CD4-positive, CD25-positive, alpha-beta regulatory T cell (primary cell): ENCODE measurements at regions not wholly inside any gene's neighbourhood (a gene's known extent, or its start where the extent isn't known, plus 50 kb on each side); places are given as distances from the start of the nearest gene placed in this dataset.

Source experiments
- ATAC-seq, 2 donors: fragments of 150-1000 bp; cut with Tn5 transposase; one replicate each; pipeline ENCODE4 v1.10.0; 2021; ENCODE audit warnings: low read depth in 2 of 2, moderate number of reproducible peaks in 2 of 2, moderate library complexity in 1 of 2
- DNase-seq, 3 donors: peaks; one replicate each; pipeline versions ENCODE4 v3.0.0 to v3.0.0-alpha.2; 2012 to 2022; ENCODE audit warnings: mixed read lengths in 1 of 3
- H3K27ac ChIP-seq: one replicate; pipeline ENCODE4 v1.7.0; 2013; ENCODE audit warnings: mild to moderate bottlenecking, low read length; ENCODE audit not compliant: insufficient read depth, poor library complexity, severe bottlenecking
- H3K27me3 ChIP-seq: one replicate; pipeline ENCODE4 v1.7.0; 2013; ENCODE audit warnings: low read length; ENCODE audit not compliant: control insufficient read depth, insufficient read depth
- H3K36me3 ChIP-seq: one replicate; pipeline ENCODE4 v1.7.0; 2013; ENCODE audit warnings: mild to moderate bottlenecking, low read length, moderate library complexity; ENCODE audit not compliant: control insufficient read depth, insufficient read depth
- H3K4me1 ChIP-seq: 2 replicates; pipeline ENCODE4 v1.7.0; 2013; ENCODE audit warnings: mild to moderate bottlenecking, low read length; ENCODE audit not compliant: insufficient read depth, control insufficient read depth, poor library complexity, severe bottlenecking
- H3K4me3 ChIP-seq: one replicate; pipeline ENCODE4 v1.7.0; 2013; ENCODE audit warnings: low read depth, mild to moderate bottlenecking, low read length, moderate library complexity
- H3K9me3 ChIP-seq, 2 experiments: 1 replicate in 1 of 2; 2 replicates in 1 of 2; pipeline ENCODE4 v1.7.0; 2013; ENCODE audit warnings: low read length in 2 of 2, mild to moderate bottlenecking in 1 of 2, moderate library complexity in 1 of 2; ENCODE audit not compliant: control insufficient read depth in 2 of 2
- H3K27ac Mint-ChIP-seq, 3 donors: one replicate each; pipeline ENCODE4 v1.8.0; 2020 to 2022; ENCODE audit warnings: mild to moderate bottlenecking in 3 of 3, mixed read lengths in 3 of 3, moderate library complexity in 2 of 3
- H3K27me3 Mint-ChIP-seq: one replicate; pipeline ENCODE4 v1.8.0; 2022; ENCODE audit warnings: mild to moderate bottlenecking, mixed read lengths
- H3K36me3 Mint-ChIP-seq: one replicate; pipeline ENCODE4 v1.8.0; 2020; ENCODE audit warnings: mixed read lengths
- H3K4me1 Mint-ChIP-seq, 4 donors: one replicate each; pipeline ENCODE4 v1.8.0; 2020 to 2022; ENCODE audit warnings: mixed read lengths in 4 of 4, mild to moderate bottlenecking in 1 of 4
- H3K4me3 Mint-ChIP-seq, 4 donors: one replicate each; pipeline ENCODE4 v1.8.0; 2020 to 2022; ENCODE audit warnings: mild to moderate bottlenecking in 4 of 4, mixed read lengths in 4 of 4, moderate library complexity in 3 of 4
- H3K9me3 Mint-ChIP-seq, 7 donors: one replicate each; pipeline ENCODE4 v1.8.0; 2020 to 2022; ENCODE audit warnings: mixed read lengths in 7 of 7, mild to moderate bottlenecking in 3 of 7, moderate library complexity in 2 of 7

DNA sequence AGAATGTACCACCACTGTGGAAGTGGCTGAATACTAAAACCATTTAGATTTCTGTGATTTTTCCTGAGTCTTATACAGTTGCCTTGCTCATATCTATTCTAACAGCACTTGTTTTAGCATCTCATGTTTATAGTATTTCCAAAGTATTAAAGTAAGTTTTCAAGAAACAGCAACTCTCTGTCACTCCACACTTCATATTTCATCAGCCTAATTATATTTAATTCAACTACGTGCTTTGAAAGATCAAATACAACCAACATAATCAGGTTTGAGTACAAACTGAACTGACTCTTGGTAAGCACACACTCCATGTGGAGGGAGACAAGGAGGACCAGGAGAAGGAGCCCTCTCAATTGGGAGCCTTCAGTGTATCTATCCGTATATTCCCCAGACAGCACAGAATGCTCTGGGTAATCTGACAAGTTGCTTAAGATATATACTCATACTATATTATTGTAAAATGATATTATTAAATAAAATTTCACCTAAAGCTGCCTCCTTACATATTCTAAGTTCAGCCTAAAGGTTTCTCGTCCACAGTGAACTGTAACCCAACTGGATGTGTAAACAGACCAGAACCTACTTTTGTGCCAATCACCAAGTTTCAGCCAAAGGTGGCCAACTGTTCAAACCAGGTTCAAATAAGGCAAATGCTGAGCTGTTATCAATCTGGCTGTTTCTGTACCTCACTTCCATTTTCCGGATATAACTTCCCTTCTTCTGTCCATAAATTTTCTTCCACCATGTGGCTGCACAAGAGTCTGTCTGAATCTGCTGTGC, 105.0 kb upstream of the RASSF8 start:
- DNase-seq (no peak), ATAC-seq (no peak)
- no peaks in the 10 kb centered on the region for H3K36me3 Mint-ChIP-seq

DNA sequence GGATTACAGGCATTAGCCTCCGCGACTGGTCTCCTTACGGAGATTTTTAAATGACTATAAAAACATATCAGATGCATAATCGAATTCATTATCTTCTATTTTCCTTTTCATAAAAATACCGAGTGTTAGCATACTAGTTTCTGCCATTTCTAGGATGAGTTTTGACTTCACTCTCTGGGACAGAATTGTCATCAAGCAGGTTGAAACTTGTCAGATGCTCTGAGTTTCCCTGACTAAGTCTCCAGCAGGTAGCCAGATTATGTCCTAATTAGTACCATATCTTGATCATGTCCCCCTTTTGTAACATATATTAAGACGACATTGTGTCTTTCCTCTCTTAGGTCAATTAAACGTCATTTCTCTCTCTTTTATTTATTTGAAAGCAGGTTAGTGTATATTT, 103.5 kb upstream of the RASSF8 start:
- H3K4me1 Mint-ChIP-seq, result no peaks in the 10 kb centered on the region

More for the DNA sequence above, 105.0 kb upstream of the RASSF8 start:
- no peak overlapping the region for H3K4me3 Mint-ChIP-seq
- no peaks in the 10 kb centered on the region for H3K36me3 ChIP-seq
- H3K27me3 Mint-ChIP-seq, result peaks cover 10% of the 10 kb centered on the region
- no peaks in the 10 kb centered on the region for H3K9me3 ChIP-seq
- no peaks in the 10 kb centered on the region for H3K27me3 ChIP-seq
- H3K4me1 Mint-ChIP-seq, result no peaks in the 10 kb centered on the region
- H3K4me3 ChIP-seq, result no peak overlapping the region
- H3K27ac Mint-ChIP-seq, result no peak overlapping the region
- H3K9me3 Mint-ChIP-seq, result peaks cover 0 to 4% (median 0%) of the 10 kb centered on the region in 7 donors
- no peaks in the 10 kb centered on the region for H3K4me1 ChIP-seq
- no peak overlapping the region for H3K27ac ChIP-seq

DNA sequence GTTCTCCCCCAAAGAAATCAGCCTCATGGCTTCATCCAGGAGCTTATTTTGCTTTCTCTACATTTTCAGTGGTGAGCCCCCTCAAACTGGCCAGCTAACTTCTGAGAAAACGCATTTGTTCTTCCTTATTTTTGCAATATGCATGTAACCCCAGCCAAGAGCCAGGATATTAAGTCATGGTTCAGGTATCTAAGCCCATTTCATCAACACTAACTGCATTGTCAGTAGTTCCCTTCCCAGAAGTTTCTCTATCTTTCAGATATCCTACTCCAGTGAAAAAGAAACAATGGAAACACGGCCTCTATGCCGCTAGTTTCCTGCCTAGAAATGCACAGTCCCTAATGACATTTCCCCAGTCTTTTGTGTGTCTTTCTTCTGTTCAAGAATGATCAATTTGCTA, 102.8 kb upstream of the RASSF8 start:
- DNase-seq (no peak), ATAC-seq (no peak)
- no peaks in the 10 kb centered on the region for H3K36me3 Mint-ChIP-seq
- no peak overlapping the region for H3K27ac ChIP-seq
- no peaks in the 10 kb centered on the region for H3K27me3 ChIP-seq
- H3K27ac Mint-ChIP-seq, result no peak overlapping the region
- H3K27me3 Mint-ChIP-seq, result peaks cover 10% of the 10 kb centered on the region
- H3K4me1 Mint-ChIP-seq, result no peaks in the 10 kb centered on the region
- no peaks in the 10 kb centered on the region for H3K4me1 ChIP-seq
- H3K4me3 Mint-ChIP-seq, result peak overlapping the region in 1 of 4 donors; percentile 32
- H3K9me3 ChIP-seq, result no peaks in the 10 kb centered on the region
- peaks cover 0 to 2% (median 0%) of the 10 kb centered on the region in 7 donors for H3K9me3 Mint-ChIP-seq
- H3K36me3 ChIP-seq, result no peaks in the 10 kb centered on the region
- no peak overlapping the region for H3K4me3 ChIP-seq

More for the DNA sequence above, 103.5 kb upstream of the RASSF8 start:
- no peak for DNase-seq
- Mint-ChIP-seq H3K4me3 (no peak overlapping the region), H3K27ac (no peak overlapping the region), H3K36me3 (no peaks in the 10 kb centered on the region), H3K27me3 (peaks cover 10% of the 10 kb centered on the region), H3K9me3 (peaks cover 0 to 2% (median 0%) of the 10 kb centered on the region in 7 donors)
- no peaks in the 10 kb centered on the region for H3K9me3 ChIP-seq
- no peaks in the 10 kb centered on the region for H3K36me3 ChIP-seq
- ATAC-seq, result no peak
- H3K4me1 ChIP-seq, result no peaks in the 10 kb centered on the region
- no peaks in the 10 kb centered on the region for H3K27me3 ChIP-seq
- H3K4me3 ChIP-seq, result no peak overlapping the region
- H3K27ac ChIP-seq, result no peak overlapping the region

DNA sequence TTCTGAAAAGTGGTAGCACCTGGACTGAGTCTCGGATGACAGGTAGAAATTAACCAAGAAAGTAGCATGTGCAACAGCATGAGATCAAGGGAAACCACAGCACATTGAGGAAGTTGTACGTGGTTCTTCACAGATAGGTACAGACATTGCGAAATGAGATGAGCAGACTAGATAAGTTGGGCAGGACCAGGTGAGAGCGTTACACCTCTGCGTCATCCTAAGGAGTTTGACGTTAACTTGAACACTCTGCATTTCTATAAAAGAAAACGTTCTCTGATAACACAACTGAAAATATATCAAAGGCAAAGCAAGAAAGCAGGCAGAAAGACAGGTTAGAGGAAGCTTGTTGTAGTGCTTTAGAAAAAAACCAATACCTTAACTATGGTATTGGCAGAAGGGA, 98.5 kb upstream of the RASSF8 start:
- Histone ChIP-seq H3K27ac (no peak overlapping the region), H3K4me1 (no peaks in the 10 kb centered on the region), H3K27me3 (no peaks in the 10 kb centered on the region), H3K36me3 (no peaks in the 10 kb centered on the region), H3K4me3 (no peak overlapping the region), H3K9me3 (no peaks in the 10 kb centered on the region)
- ATAC-seq, result no peak
- peaks cover 5% of the 10 kb centered on the region for H3K27me3 Mint-ChIP-seq
- H3K4me3 Mint-ChIP-seq, result no peak overlapping the region
- peak in 2 of 3 donors; percentile 2 to 39 for DNase-seq
- no peaks in the 10 kb centered on the region for H3K36me3 Mint-ChIP-seq
- peaks cover 0 to 3% (median 0%) of the 10 kb centered on the region in 7 donors for H3K9me3 Mint-ChIP-seq
- H3K4me1 Mint-ChIP-seq, result no peaks in the 10 kb centered on the region
- H3K27ac Mint-ChIP-seq, result no peak overlapping the region

DNA sequence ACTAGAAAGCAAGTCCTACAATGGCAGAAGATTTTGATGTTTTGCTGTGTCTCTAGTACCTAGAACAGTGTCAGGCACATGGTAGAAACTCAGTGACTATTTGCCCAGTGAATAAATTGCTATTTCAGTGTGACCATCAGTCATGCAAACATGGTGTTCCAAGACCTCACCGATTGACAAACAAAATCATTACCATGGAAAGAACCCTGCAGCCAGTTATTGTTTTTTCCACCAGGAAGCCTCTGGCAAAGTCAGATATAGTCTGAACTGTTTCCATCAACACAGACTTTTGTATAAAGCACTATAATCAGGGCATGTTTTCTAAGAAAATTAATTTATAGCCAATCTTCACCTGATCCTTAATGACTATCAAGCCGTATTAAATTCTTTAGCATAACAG, 97.3 kb upstream of the RASSF8 start:
- no peaks in the 10 kb centered on the region for H3K4me1 ChIP-seq
- Mint-ChIP-seq H3K27ac (no peak overlapping the region), H3K4me3 (no peak overlapping the region), H3K9me3 (peaks cover 0 to 2% (median 0%) of the 10 kb centered on the region in 7 donors), H3K4me1 (no peaks in the 10 kb centered on the region), H3K27me3 (peaks cover 4% of the 10 kb centered on the region), H3K36me3 (no peaks in the 10 kb centered on the region)
- no peak overlapping the region for H3K4me3 ChIP-seq
- no peaks in the 10 kb centered on the region for H3K9me3 ChIP-seq
- H3K27me3 ChIP-seq, result no peaks in the 10 kb centered on the region
- DNase-seq (no peak), ATAC-seq (no peak)
- no peak overlapping the region for H3K27ac ChIP-seq
- no peaks in the 10 kb centered on the region for H3K36me3 ChIP-seq

DNA sequence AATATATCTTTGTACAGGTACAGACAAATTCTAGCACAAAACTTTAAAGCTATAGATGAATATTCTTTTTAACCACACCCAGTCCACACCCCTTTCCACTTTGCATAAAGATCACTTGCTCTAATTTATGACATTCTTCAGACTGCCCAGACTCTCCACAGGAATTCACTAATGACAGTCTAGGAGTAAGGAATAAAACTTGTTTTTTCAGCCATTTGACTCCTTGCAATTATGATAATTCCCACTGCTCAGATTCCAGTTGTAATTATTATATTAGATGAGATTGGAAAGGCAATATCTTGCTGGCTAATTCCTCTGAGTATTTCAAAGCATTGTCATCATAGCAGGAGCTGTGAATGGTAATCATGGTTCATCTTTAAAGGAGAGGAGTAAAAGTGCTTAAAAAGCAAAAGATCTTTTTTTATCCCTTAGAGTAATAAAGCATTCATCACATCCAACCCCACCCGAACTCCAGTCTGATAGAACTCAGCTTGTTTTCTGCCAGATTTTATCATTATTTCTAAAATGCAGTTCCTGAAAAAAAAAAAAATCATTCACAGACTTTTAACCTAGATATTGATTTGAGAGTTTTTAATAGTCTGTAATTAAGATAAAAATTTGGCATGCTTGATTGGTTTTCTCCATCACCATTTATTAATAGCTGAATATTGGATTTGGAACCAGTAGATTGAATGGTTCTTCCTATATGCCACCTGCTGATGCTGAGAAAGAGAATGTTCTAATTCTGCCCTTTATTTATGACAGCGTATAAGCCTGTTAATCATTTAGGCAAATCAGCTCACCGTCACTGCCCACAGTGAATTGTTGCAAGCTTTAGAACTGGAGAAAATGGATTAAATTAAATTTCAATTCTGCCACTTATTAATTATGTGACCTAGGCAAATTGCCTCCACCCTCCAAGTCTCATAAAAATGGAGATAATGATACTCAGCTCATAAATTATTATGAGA, 93.9 kb upstream of the RASSF8 start:
- no peak overlapping the region for H3K4me3 ChIP-seq
- H3K36me3 ChIP-seq, result no peaks in the 10 kb centered on the region
- no peak overlapping the region for H3K27ac Mint-ChIP-seq
- no peaks in the 10 kb centered on the region for H3K27me3 ChIP-seq
- no peak overlapping the region for H3K27ac ChIP-seq
- ATAC-seq, result no peak
- no peaks in the 10 kb centered on the region for H3K36me3 Mint-ChIP-seq
- no peaks in the 10 kb centered on the region for H3K9me3 ChIP-seq
- H3K9me3 Mint-ChIP-seq, result peaks cover 0 to 6% (median 0%) of the 10 kb centered on the region in 7 donors
- H3K4me3 Mint-ChIP-seq, result no peak overlapping the region
- H3K4me1 Mint-ChIP-seq, result no peaks in the 10 kb centered on the region
- DNase-seq, result no peak
- peaks cover 4% of the 10 kb centered on the region for H3K27me3 Mint-ChIP-seq
- no peaks in the 10 kb centered on the region for H3K4me1 ChIP-seq

DNA sequence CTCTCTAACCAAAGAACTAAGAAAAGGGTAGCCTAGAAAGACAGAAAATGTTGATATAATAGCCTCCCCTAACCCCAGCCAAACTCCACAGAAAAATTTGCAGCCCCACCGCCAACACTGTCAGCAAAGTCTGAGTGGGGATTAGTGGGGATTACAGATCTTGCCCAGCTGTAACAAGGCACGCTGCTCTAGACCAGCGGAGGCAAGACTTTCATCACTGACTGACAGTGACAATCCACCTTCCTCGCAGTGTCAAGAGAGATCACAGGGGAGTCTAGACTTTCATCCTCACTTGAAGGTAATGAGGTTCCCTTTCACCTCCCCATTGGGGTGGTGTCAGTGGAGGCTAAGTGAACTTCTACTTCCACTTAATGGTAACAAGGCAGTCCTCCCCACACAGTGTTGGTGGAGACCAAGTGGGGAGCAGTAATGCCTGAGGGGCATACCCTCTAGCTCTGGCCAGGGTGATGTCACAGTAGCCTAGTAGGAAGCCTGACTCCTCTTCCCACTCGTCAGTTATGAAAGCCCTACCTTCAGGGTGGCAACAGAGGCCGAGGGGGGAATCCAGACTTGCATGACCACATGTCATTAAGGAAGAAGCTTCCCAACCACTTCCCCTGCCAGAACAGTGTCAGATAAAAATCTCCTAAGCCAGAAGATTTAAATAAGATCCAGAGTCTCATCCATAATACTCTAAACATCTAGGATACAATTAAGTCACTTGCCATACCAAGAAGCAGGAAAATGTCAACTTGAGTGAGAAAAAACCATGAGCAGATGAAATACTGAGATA, 91.7 kb upstream of the RASSF8 start:
- Histone ChIP-seq H3K4me1 (no peaks in the 10 kb centered on the region), H3K36me3 (no peaks in the 10 kb centered on the region), H3K9me3 (no peaks in the 10 kb centered on the region), H3K27me3 (no peaks in the 10 kb centered on the region), H3K27ac (no peak overlapping the region), H3K4me3 (no peak overlapping the region)
- Mint-ChIP-seq H3K4me3 (no peak overlapping the region), H3K36me3 (no peaks in the 10 kb centered on the region), H3K4me1 (no peaks in the 10 kb centered on the region), H3K27me3 (peaks cover 4% of the 10 kb centered on the region), H3K27ac (no peak overlapping the region), H3K9me3 (peaks cover 0 to 6% (median 0%) of the 10 kb centered on the region in 7 donors)
- no peak for ATAC-seq
- DNase-seq, result no peak
